ENCODE measurements at regions not wholly inside any gene's neighbourhood (a gene's known extent, or its start where the extent isn't known, plus 50 kb on each side); places are given as distances from the start of the nearest gene placed in this dataset.

DNA sequence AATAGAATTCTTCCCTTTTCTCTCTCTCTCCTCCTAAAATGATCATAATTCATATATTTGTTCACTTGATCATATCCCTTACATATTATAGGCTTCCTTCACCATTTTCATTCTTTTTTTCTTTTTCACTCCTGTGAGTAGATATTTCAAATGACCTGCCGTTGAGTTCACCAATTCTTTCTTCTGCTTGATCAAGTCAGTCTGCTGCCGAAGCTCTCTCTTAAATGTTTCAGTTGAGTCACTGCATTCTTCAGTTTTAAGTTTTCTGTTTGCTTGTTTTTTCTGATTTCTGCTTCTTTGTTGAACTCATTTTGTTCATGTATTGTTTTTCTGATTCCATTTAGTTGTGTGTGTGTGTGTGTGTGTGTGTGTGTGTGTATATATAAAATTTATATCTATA is 354.3 kb downstream of the GPAT3 start:
- TF ChIP-seq CTCF (IDR thresholded peaks at IDR 0.05; ENCODE audit: low read depth, low read length, missing input control) = no peak
- no peak for TF ChIP-seq GABPA (IDR thresholded peaks at IDR 0.05 in 1 of 2, conservative IDR thresholded peaks at IDR 0.05 in 1 of 2)
